MM.1S (cell line): ENCODE measurements at regions not wholly inside any gene's neighbourhood (a gene's known extent, or its start where the extent isn't known, plus 50 kb on each side); places are given as distances from the start of the nearest gene placed in this dataset.

Experiments
- DNase-seq: peaks from one replicate; pipeline ENCODE4 v3.0.0-alpha.2; 2015
- H2AFZ ChIP-seq: fragments of 300-600 bp; sonication (generic); 2 replicates; pipeline ENCODE4 v1.6.0; 2016; ENCODE audit warnings: antibody characterized with exemption, low read length
- H3F3A ChIP-seq: fragments of 300-600 bp; sonication (generic); 2 replicates; pipeline ENCODE4 v1.6.1; 2016; ENCODE audit warnings: mild to moderate bottlenecking, antibody characterized with exemption, low read length, moderate library complexity, mixed read lengths; ENCODE audit not compliant: insufficient read depth
- H3K27ac ChIP-seq: fragments of 300-600 bp; sonication (generic); 2 replicates; pipeline ENCODE4 v1.5.1; 2016; ENCODE audit warnings: mild to moderate bottlenecking, low read length
- H3K27me3 ChIP-seq: fragments of 300-600 bp; sonication (generic); replicated peaks from 2 replicates; pipeline ENCODE4 v1.6.0; 2016; ENCODE audit warnings: low read length; ENCODE audit not compliant: insufficient read depth
- H3K36me3 ChIP-seq: fragments of 300-600 bp; sonication (generic); replicated peaks from 2 replicates; pipeline ENCODE4 v1.6.1; 2016; ENCODE audit warnings: mild to moderate bottlenecking, low read length, mixed read lengths; ENCODE audit not compliant: insufficient read depth
- H3K4me1 ChIP-seq: fragments of 300-600 bp; sonication (generic); 2 replicates; pipeline ENCODE4 v1.6.1; 2016; ENCODE audit warnings: low read length, mixed read lengths
- H3K4me2 ChIP-seq: fragments of 300-600 bp; sonication (generic); 2 replicates; pipeline ENCODE4 v1.6.0; 2016; ENCODE audit warnings: low read depth, low read length
- H3K4me3 ChIP-seq: fragments of 300-600 bp; sonication (generic); 2 replicates; pipeline ENCODE4 v1.5.1; 2016; ENCODE audit warnings: low read length, mixed read lengths
- H3K79me2 ChIP-seq: fragments of 300-600 bp; sonication (generic); 2 replicates; pipeline ENCODE4 v1.6.1; 2016; ENCODE audit warnings: mixed run types, low read length, mixed read lengths
- H3K9ac ChIP-seq: fragments of 300-600 bp; sonication (generic); 2 replicates; pipeline ENCODE4 v1.6.1; 2016; ENCODE audit warnings: low read length, mixed read lengths
- H3K9me2 ChIP-seq: fragments of 300-600 bp; sonication (generic); replicated peaks from 2 replicates; pipeline ENCODE4 v1.6.1; 2016; ENCODE audit warnings: mild to moderate bottlenecking, low read length, mixed read lengths; ENCODE audit not compliant: insufficient read depth
- H3K9me3 ChIP-seq: fragments of 300-600 bp; sonication (generic); replicated peaks from 2 replicates; pipeline ENCODE4 v1.6.1; 2016; ENCODE audit warnings: mild to moderate bottlenecking, low read length, mixed read lengths; ENCODE audit not compliant: insufficient read depth
- H4K20me1 ChIP-seq: fragments of 300-600 bp; sonication (generic); 2 replicates; pipeline ENCODE4 v1.6.1; 2016; ENCODE audit warnings: mild to moderate bottlenecking, low read length, moderate library complexity, mixed read lengths; ENCODE audit not compliant: insufficient read depth
- EZH2 ChIP-seq: fragments of 300-600 bp; sonication (generic); optimal IDR thresholded peaks from 2 replicates; pipeline ENCODE3; 2017; ENCODE audit warnings: low read depth, mild to moderate bottlenecking, antibody characterized with exemption, low read length, mixed read lengths
- EZH2phosphoT487 ChIP-seq: fragments of 300-600 bp; sonication (generic); IDR thresholded peaks from 2 replicates; pipeline ENCODE4 v1.6.1; 2018; ENCODE audit warnings: antibody characterized with exemption, low read length
- TF ChIP-seq, protein P1 (sequence below): fragments of 300-600 bp; sonication (generic); IDR thresholded peaks from 2 replicates; pipeline ENCODE4 v1.5.1; 2016; ENCODE audit warnings: antibody characterized with exemption, low read length, mixed read lengths

- H3K27me3 ChIP-seq, result no peaks in the 10 kb centered on the region
- no peaks in the 10 kb centered on the region for H3K9me3 ChIP-seq
- H3K9ac ChIP-seq, result no peak overlapping the region
- H3K4me3 ChIP-seq, result no peak overlapping the region
- TF ChIP-seq, protein P1, sequence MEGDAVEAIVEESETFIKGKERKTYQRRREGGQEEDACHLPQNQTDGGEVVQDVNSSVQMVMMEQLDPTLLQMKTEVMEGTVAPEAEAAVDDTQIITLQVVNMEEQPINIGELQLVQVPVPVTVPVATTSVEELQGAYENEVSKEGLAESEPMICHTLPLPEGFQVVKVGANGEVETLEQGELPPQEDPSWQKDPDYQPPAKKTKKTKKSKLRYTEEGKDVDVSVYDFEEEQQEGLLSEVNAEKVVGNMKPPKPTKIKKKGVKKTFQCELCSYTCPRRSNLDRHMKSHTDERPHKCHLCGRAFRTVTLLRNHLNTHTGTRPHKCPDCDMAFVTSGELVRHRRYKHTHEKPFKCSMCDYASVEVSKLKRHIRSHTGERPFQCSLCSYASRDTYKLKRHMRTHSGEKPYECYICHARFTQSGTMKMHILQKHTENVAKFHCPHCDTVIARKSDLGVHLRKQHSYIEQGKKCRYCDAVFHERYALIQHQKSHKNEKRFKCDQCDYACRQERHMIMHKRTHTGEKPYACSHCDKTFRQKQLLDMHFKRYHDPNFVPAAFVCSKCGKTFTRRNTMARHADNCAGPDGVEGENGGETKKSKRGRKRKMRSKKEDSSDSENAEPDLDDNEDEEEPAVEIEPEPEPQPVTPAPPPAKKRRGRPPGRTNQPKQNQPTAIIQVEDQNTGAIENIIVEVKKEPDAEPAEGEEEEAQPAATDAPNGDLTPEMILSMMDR, result no peak
- TF ChIP-seq EZH2 (no peak), EZH2phosphoT487 (no peak)
- H3F3A ChIP-seq, result no peaks in the 10 kb centered on the region
- H3K27ac ChIP-seq, result no peak overlapping the region
- no peak for DNase-seq
- H2AFZ ChIP-seq, result no peak overlapping the region
- H3K36me3 ChIP-seq, result no peaks in the 10 kb centered on the region
- H3K4me2 ChIP-seq, result no peak overlapping the region
- no peaks in the 10 kb centered on the region for H3K4me1 ChIP-seq
- H3K79me2 ChIP-seq, result no peaks in the 10 kb centered on the region
- no peaks in the 10 kb centered on the region for H4K20me1 ChIP-seq
- H3K9me2 ChIP-seq, result no peaks in the 10 kb centered on the region
Observed at GRCh38 chr14:34219661-34220377, 242.2 kb downstream of the SPTSSA start.

DNA sequence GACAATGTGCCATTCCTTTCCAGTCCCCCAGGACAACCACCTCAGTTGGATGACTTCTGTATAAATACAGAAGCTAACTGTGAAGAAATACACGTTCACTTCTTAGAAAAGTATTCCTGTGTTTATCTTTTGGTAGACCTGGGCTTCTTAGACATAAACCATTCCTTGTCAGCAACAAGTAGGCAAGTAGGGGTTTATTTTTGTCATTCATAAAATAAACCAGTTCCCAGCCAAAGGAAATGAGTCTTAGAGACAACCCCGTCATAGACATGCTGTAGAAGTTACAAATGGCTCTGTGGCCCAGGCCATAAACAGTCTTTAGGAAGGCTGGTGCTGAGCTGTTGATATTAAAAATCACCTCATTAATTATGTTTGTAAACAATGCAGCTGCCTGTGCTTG is 243.2 kb downstream of the SPTSSA start:
- Histone ChIP-seq H3K79me2 (no peaks in the 10 kb centered on the region), H2AFZ (no peak overlapping the region), H3F3A (no peaks in the 10 kb centered on the region), H3K36me3 (no peaks in the 10 kb centered on the region), H3K9me3 (no peaks in the 10 kb centered on the region), H3K4me3 (no peak overlapping the region), H4K20me1 (no peaks in the 10 kb centered on the region), H3K9ac (no peak overlapping the region), H3K27ac (no peak overlapping the region), H3K27me3 (no peaks in the 10 kb centered on the region), H3K4me2 (no peak overlapping the region), H3K9me2 (no peaks in the 10 kb centered on the region), H3K4me1 (no peaks in the 10 kb centered on the region)
- TF ChIP-seq EZH2phosphoT487, result no peak
- no peak for TF ChIP-seq EZH2
- TF ChIP-seq, protein P1, result no peak
- no peak for DNase-seq

- no peak overlapping the region for H3K27ac ChIP-seq
- no peak for TF ChIP-seq EZH2phosphoT487
- TF ChIP-seq, protein P1, result no peak
- TF ChIP-seq EZH2, result no peak
- no peak for DNase-seq
- H4K20me1 ChIP-seq, result no peaks in the 10 kb centered on the region
- no peak overlapping the region for H2AFZ ChIP-seq
- no peaks in the 10 kb centered on the region for H3K27me3 ChIP-seq
- H3K4me2 ChIP-seq, result no peak overlapping the region
- no peaks in the 10 kb centered on the region for H3K9me3 ChIP-seq
- no peak overlapping the region for H3K9ac ChIP-seq
- no peaks in the 10 kb centered on the region for H3K9me2 ChIP-seq
- H3K4me1 ChIP-seq, result no peaks in the 10 kb centered on the region
- H3K36me3 ChIP-seq, result no peaks in the 10 kb centered on the region
- H3F3A ChIP-seq, result no peaks in the 10 kb centered on the region
- H3K79me2 ChIP-seq, result no peaks in the 10 kb centered on the region
- no peak overlapping the region for H3K4me3 ChIP-seq
Observed at GRCh38 chr14:34214961-34215360, 247.1 kb downstream of the SPTSSA start.
